ENCODE measurements at regions not wholly inside any gene's neighbourhood (a gene's known extent, or its start where the extent isn't known, plus 50 kb on each side); places are given as distances from the start of the nearest gene placed in this dataset.

- CTCF ChIA-PET, result interaction anchor here (1.3 kb wide), 1 partner anchor 142 kb away, joined by 4 read pairs; no protein-coding TSS in a partner anchor
- TF ChIP-seq CTCF (IDR thresholded peaks at IDR 0.05; ENCODE audit: insufficient read depth, low read length, missing control alignments), result no peak
- POLR2A ChIA-PET, result interaction anchor here (0.8 kb wide), 2 partner anchors 14 to 62 kb away, joined by 3 to 5 read pairs; partner anchors contain the start of gene RHOB
- DNase-seq (ENCODE audit: low read depth, low spot score), result no peak
- no peak overlapping the region for H3K4me3 ChIP-seq (ENCODE audit: low read depth, low read length)
Measured at GRCh38 chr2:20509301-20509769, 62.5 kb downstream of the RHOB start.

- CTCF ChIA-PET, result interaction anchor here (0.9 to 1.3 kb wide), 2 partner anchors 108 to 141 kb away, joined by 3 to 4 read pairs; no protein-coding TSS in a partner anchor
- TF ChIP-seq CTCF (IDR thresholded peaks at IDR 0.05; ENCODE audit: insufficient read depth, low read length, missing control alignments), result no peak
- H3K4me3 ChIP-seq (ENCODE audit: low read depth, low read length), result no peak overlapping the region
- no peak for DNase-seq (ENCODE audit: low read depth, low spot score)
- POLR2A ChIA-PET, result interaction anchor here (0.8 kb wide), 2 partner anchors 15 to 63 kb away, joined by 3 to 5 read pairs; partner anchors contain the start of gene RHOB
Measured at GRCh38 chr2:20509770-20510490, 63.1 kb downstream of the RHOB start.

- CTCF ChIA-PET, result no interaction called here
- POLR2A ChIA-PET, result no interaction called here
- H3K4me3 ChIP-seq (ENCODE audit: low read depth, low read length), result no peak overlapping the region
Measured at GRCh38 chr2:20511130-20511529, 64.3 kb downstream of the RHOB start.

GRCh38 chr2:20512061-20512605 is 65.3 kb downstream of the RHOB start:
- TF ChIP-seq CTCF (IDR thresholded peaks at IDR 0.05; ENCODE audit: insufficient read depth, low read length, missing control alignments), result no peak
- POLR2A ChIA-PET, result interaction anchor here (0.6 to 2.9 kb wide), 2 partner anchors 58 to 65 kb away, joined by 3 to 9 read pairs; partner anchors contain the start of gene RHOB
- CTCF ChIA-PET, result interaction anchor here (1.0 to 1.2 kb wide), 2 partner anchors 130 to 139 kb away, joined by 3 to 4 read pairs; no protein-coding TSS in a partner anchor
- no peak overlapping the region for H3K4me3 ChIP-seq (ENCODE audit: low read depth, low read length)
- DNase-seq (ENCODE audit: low read depth, low spot score), result no peak

More at GRCh38 chr2:20511130-20511529, 64.3 kb downstream of the RHOB start:
- no peak for DNase-seq (ENCODE audit: low read depth, low spot score)
- no peak for TF ChIP-seq CTCF (IDR thresholded peaks at IDR 0.05; ENCODE audit: insufficient read depth, low read length, missing control alignments)

- no peak for TF ChIP-seq CTCF (IDR thresholded peaks at IDR 0.05; ENCODE audit: insufficient read depth, low read length, missing control alignments)
- CTCF ChIA-PET, result interaction anchor here (1.6 kb wide), 1 partner anchor 18 kb away, joined by 5 read pairs; no protein-coding TSS in a partner anchor
- no peak overlapping the region for H3K4me3 ChIP-seq (ENCODE audit: low read depth, low read length)
- DNase-seq (ENCODE audit: low read depth, low spot score), result no peak
- POLR2A ChIA-PET, result interaction anchor here (2.9 kb wide), 1 partner anchor 67 kb away, joined by 9 read pairs; the partner anchor contains the start of gene RHOB
Measured at GRCh38 chr2:20513946-20514345, 67.1 kb downstream of the RHOB start.
